ENCODE measurements at regions not wholly inside any gene's neighbourhood (a gene's known extent, or its start where the extent isn't known, plus 50 kb on each side); places are given as distances from the start of the nearest gene placed in this dataset.

- DNase-seq (ENCODE audit: low spot score) = no peak
- ChIA-PET CTCF (no interaction called here), POLR2A (ENCODE audit: low non-redundant PET) (no interaction called here)
- TF ChIP-seq CTCF (conservative IDR thresholded peaks at IDR 0.05; ENCODE audit: low read depth) = no peak
- H3K27ac ChIP-seq = no peak overlapping the region
These were observed 77.1 kb upstream of the VSTM2A start for GRCh38 chr7:54465095-54465494.

DNA sequence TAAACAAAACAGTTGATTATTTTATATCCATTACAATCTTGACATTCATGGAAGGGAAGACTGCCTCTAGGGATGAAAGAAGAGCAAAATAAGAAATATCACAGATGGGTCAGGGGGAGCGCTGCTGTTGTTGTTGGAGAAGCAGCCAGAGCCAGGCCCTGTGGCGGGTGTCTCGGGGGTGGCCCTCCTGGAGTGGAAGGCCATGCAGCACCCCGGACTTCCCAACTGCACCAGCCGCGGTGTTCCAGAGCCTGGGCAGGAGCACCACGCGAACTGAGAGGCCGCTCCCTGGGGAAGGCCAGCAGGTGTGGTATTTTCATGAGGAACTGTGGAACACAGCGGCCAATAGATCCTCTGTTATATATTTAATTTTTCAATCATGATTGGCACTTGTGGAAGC, 72.4 kb upstream of the VSTM2A start:
- ChIA-PET CTCF (no interaction called here), POLR2A (ENCODE audit: low non-redundant PET) (no interaction called here)
- no peak for TF ChIP-seq CTCF (conservative IDR thresholded peaks at IDR 0.05; ENCODE audit: low read depth)
- H3K27ac ChIP-seq = no peak overlapping the region
- no peak for DNase-seq (ENCODE audit: low spot score)

GRCh38 chr7:54476609-54477008, 65.6 kb upstream of the VSTM2A start:
- ChIA-PET CTCF (interaction anchor here (0.6 kb wide), 1 partner anchor 726 kb away, joined by 3 read pairs; no protein-coding TSS in a partner anchor), POLR2A (ENCODE audit: low non-redundant PET) (no interaction called here)
- no peak for TF ChIP-seq CTCF (conservative IDR thresholded peaks at IDR 0.05; ENCODE audit: low read depth)
- no peak for DNase-seq (ENCODE audit: low spot score)
- no peak overlapping the region for H3K27ac ChIP-seq

DNA sequence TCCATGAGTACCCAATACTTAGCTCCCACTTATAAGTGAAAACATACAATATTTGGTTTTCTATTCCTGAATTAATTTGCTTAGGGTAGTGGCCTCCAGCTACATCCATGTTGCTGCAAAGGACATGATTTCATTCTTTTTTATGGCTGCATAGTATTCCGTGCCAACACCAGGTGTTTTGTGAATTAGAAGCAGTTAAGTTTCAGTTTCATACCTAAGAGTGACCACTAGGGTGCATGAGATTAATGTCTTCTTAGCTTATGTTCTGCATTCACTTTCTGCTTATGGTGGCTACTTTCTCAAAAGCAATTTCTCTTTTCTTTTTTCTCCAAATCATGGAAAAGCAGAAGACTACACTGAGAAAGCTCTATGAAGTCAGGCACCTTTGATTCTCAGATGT, 65.1 kb upstream of the VSTM2A start:
- DNase-seq (ENCODE audit: low spot score) = no peak
- 0 out of 2 replicates have a peak, but pooled peaks have one; percentile 8 for TF ChIP-seq CTCF (conservative IDR thresholded peaks at IDR 0.05; ENCODE audit: low read depth)
- ChIA-PET CTCF (interaction anchor here (0.6 kb wide), 1 partner anchor 726 kb away, joined by 3 read pairs; no protein-coding TSS in a partner anchor), POLR2A (ENCODE audit: low non-redundant PET) (no interaction called here)
- H3K27ac ChIP-seq = no peak overlapping the region

GRCh38 chr7:54483523-54483922, 58.7 kb upstream of the VSTM2A start:
- H3K27ac ChIP-seq = no peak overlapping the region
- ChIA-PET CTCF (no interaction called here), POLR2A (ENCODE audit: low non-redundant PET) (no interaction called here)
- no peak for TF ChIP-seq CTCF (conservative IDR thresholded peaks at IDR 0.05; ENCODE audit: low read depth)
- no peak for DNase-seq (ENCODE audit: low spot score)

GRCh38 chr7:54485044-54485443, 57.1 kb upstream of the VSTM2A start:
- POLR2A ChIA-PET (ENCODE audit: low non-redundant PET) = no interaction called here
- DNase-seq (ENCODE audit: low spot score) = no peak
- no peak overlapping the region for H3K27ac ChIP-seq
- TF ChIP-seq CTCF (conservative IDR thresholded peaks at IDR 0.05; ENCODE audit: low read depth) = no peak
- CTCF ChIA-PET = no interaction called here

All from RWPE1 (cell line).